Kidney epithelial cell (primary cell): ENCODE measurements at regions not wholly inside any gene's neighbourhood (a gene's known extent, or its start where the extent isn't known, plus 50 kb on each side); places are given as distances from the start of the nearest gene placed in this dataset.

Source experiments
- DNase-seq: peaks from one replicate; pipeline ENCODE4 v3.0.0-alpha.2; 2010; ENCODE audit warnings: low read depth
- H3K27me3 ChIP-seq: 2 replicates; pipeline ENCODE4 v1.6.0; 2011; ENCODE audit warnings: low read length; ENCODE audit not compliant: control insufficient read depth, insufficient read depth
- H3K36me3 ChIP-seq: 2 replicates; pipeline ENCODE4 v1.5.1; 2011; ENCODE audit warnings: low read length; ENCODE audit not compliant: control insufficient read depth, insufficient read depth
- H3K4me3 ChIP-seq: 2 replicates; pipeline ENCODE4 v1.5.1; 2011; ENCODE audit warnings: low read depth, mild to moderate bottlenecking, control low read depth, low read length
- CTCF ChIP-seq: IDR thresholded peaks from 2 replicates; pipeline ENCODE4 v1.5.1; 2011; ENCODE audit warnings: mild to moderate bottlenecking, moderate library complexity, low read length, control low read depth, inconsistent platforms; ENCODE audit not compliant: insufficient read depth, poor library complexity, severe bottlenecking

GRCh38 chr11:15896530-15896929, 459.8 kb downstream of the SOX6 start:
- DNase-seq = no peak
- no peak for TF ChIP-seq CTCF
- Histone ChIP-seq H3K4me3 (no peak overlapping the region), H3K36me3 (no peaks in the 10 kb centered on the region), H3K27me3 (no peaks in the 10 kb centered on the region)

GRCh38 chr11:15897211-15897960, 459.0 kb downstream of the SOX6 start:
- TF ChIP-seq CTCF = no peak

GRCh38 chr11:15901054-15901453, 455.3 kb downstream of the SOX6 start:
- no peak for TF ChIP-seq CTCF
- Histone ChIP-seq H3K4me3 (no peak overlapping the region), H3K36me3 (no peaks in the 10 kb centered on the region), H3K27me3 (no peaks in the 10 kb centered on the region)
- DNase-seq = no peak

More at GRCh38 chr11:15897211-15897960, 459.0 kb downstream of the SOX6 start:
- Histone ChIP-seq H3K36me3 (no peaks in the 10 kb centered on the region), H3K27me3 (no peaks in the 10 kb centered on the region), H3K4me3 (no peak overlapping the region)
- peak; percentile 54 for DNase-seq

DNA sequence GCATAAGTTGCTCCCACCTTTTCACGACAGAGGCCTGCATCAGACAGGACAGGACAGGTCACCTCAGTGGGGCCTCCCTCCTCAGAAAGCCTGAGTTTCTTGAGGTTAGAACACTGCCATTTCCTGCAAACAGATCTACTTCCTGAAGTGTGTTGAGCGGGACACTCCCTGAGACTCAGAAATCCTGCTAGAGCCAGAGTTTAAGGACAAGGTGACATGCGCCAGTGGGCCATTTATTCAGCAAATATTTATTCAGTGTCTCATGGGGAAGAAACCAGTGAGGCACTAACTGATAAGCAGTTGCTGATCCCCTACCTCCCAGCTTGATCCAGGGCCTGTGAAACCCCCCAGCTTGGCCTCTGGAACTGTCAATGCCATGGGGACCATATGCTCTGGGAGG, 454.6 kb downstream of the SOX6 start:
- H3K27me3 ChIP-seq = no peaks in the 10 kb centered on the region
- no peak overlapping the region for H3K4me3 ChIP-seq
- TF ChIP-seq CTCF = no peak
- DNase-seq = no peak
- no peaks in the 10 kb centered on the region for H3K36me3 ChIP-seq

GRCh38 chr11:15903246-15903645, 453.1 kb downstream of the SOX6 start:
- DNase-seq = no peak
- Histone ChIP-seq H3K27me3 (no peaks in the 10 kb centered on the region), H3K36me3 (no peaks in the 10 kb centered on the region), H3K4me3 (no peak overlapping the region)
- TF ChIP-seq CTCF = no peak

DNA sequence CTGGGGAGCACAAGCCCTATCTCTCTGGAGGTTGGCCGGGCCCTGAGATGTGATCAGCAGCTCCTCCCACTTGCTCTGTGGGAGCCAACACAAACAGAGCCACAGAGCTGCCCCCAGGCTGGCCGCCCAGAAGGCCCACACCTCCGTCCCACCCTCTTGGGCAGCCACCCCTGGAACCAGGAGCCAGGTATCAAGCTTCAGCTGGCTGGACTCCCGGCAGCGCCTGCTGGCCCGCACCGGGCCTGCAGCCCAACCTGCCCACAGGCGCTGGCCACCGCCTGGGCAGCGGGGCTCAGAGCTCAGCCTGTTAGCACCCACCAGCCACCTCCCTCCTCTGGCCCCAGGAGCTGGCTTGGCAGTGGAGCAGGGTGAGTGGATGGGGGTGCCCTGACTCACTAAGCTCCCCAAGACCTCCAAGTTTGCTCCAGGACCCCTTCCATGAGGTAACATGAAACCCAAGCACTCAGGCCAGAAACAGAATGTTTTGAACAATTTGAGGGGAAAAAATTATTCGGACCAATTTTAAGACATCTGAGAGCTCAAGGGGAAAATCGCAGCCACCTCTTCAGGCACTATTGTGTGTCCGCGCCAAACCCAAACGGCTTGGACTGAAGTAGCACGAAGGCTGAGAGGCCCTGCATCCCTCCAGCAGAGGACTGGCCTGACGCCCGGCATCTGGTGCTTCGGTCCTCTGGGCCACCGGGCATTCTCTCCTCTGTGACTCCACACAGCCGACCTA, 450.8 kb downstream of the SOX6 start:
- H3K36me3 ChIP-seq = no peaks in the 10 kb centered on the region
- H3K27me3 ChIP-seq = no peaks in the 10 kb centered on the region
- H3K4me3 ChIP-seq = no peak overlapping the region
- TF ChIP-seq CTCF = no peak
- DNase-seq = no peak
